OCI-LY3 (cell line): ENCODE measurements at regions not wholly inside any gene's neighbourhood (a gene's known extent, or its start where the extent isn't known, plus 50 kb on each side); places are given as distances from the start of the nearest gene placed in this dataset.

Experiments
- EZH2phosphoT487 ChIP-seq: fragments of 200-600 bp; shearing (Covaris generic); IDR thresholded peaks from 2 replicates; pipeline ENCODE4 v1.6.1; 2018; ENCODE audit warnings: antibody characterized with exemption, mixed run types, low read depth
- TF ChIP-seq, protein P1 (sequence below): fragments of 200-600, 300-600 bp; sonication (generic); IDR thresholded peaks from 2 replicates; pipeline ENCODE4 v1.5.1; 2014; ENCODE audit warnings: antibody characterized with exemption, low read length, low read depth

DNA sequence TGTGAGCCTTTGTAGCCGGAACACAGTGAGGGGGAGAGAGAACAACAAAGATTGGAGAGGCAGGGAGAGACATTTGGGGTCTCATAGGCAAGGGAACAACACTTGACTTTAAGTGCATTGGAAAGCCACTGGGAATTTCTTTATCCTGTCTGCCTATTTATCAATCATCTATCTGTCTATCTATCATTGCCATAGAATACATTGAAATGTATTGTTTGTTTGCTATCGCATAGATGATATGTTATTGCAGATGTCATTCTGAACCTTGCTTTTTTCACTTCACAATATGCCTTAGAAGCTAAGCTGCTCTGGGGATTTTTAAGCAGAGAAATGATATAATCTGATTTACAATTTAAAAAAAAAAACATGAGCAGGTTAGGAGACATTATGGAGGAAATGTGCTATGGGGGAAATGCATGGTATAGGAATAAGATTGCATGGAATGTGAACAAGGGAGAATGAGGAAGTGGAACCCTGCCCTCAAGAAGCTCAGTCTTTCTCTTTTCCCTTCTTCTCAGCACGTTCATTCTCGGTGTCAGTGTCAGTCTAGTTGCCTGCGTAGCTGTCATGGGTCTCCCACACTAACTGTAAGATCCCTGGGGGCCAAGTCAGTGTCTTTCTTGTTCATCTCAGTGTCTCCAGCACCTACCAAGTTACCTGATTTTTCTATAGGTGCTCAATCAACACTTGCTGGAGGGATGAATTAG, 158.7 kb upstream of the ARHGAP20 start:
- TF ChIP-seq, protein P1, sequence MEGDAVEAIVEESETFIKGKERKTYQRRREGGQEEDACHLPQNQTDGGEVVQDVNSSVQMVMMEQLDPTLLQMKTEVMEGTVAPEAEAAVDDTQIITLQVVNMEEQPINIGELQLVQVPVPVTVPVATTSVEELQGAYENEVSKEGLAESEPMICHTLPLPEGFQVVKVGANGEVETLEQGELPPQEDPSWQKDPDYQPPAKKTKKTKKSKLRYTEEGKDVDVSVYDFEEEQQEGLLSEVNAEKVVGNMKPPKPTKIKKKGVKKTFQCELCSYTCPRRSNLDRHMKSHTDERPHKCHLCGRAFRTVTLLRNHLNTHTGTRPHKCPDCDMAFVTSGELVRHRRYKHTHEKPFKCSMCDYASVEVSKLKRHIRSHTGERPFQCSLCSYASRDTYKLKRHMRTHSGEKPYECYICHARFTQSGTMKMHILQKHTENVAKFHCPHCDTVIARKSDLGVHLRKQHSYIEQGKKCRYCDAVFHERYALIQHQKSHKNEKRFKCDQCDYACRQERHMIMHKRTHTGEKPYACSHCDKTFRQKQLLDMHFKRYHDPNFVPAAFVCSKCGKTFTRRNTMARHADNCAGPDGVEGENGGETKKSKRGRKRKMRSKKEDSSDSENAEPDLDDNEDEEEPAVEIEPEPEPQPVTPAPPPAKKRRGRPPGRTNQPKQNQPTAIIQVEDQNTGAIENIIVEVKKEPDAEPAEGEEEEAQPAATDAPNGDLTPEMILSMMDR = no peak
- no peak for TF ChIP-seq EZH2phosphoT487
